GM23248 (cell line): ENCODE measurements at regions not wholly inside any gene's neighbourhood (a gene's known extent, or its start where the extent isn't known, plus 50 kb on each side); places are given as distances from the start of the nearest gene placed in this dataset.

ENCODE experiments used
- DNase-seq: peaks from one replicate; pipeline ENCODE4 v3.0.0-alpha.2; 2015
- H2AFZ ChIP-seq: fragments of 200-600 bp; sonication (generic); 2 replicates; pipeline ENCODE4 v1.6.1; 2016; ENCODE audit warnings: antibody characterized with exemption
- H3F3A ChIP-seq: fragments of 200-600 bp; sonication (generic); 2 replicates; pipeline ENCODE4 v1.6.1; 2016; ENCODE audit warnings: mild to moderate bottlenecking, antibody characterized with exemption, mixed run types; ENCODE audit not compliant: insufficient read depth
- H3K27ac ChIP-seq: fragments of 200-600 bp; sonication (generic); 2 replicates; pipeline ENCODE4 v1.5.1; 2016; ENCODE audit warnings: mild to moderate bottlenecking
- H3K27me3 ChIP-seq: fragments of 200-600 bp; sonication (generic); replicated peaks from 2 replicates; pipeline ENCODE4 v1.6.1; 2016; ENCODE audit warnings: mild to moderate bottlenecking; ENCODE audit not compliant: insufficient read depth
- H3K36me3 ChIP-seq: fragments of 200-600 bp; sonication (generic); 2 replicates; pipeline ENCODE4 v1.6.1; 2016; ENCODE audit warnings: low read depth, mild to moderate bottlenecking
- H3K4me1 ChIP-seq: fragments of 200-600 bp; sonication (generic); 2 replicates; pipeline ENCODE4 v1.6.1; 2016; ENCODE audit warnings: mild to moderate bottlenecking; ENCODE audit not compliant: insufficient read depth
- H3K4me2 ChIP-seq: fragments of 200-600 bp; sonication (generic); one replicate; pipeline ENCODE4 v1.6.1; 2016; ENCODE audit warnings: mild to moderate bottlenecking; ENCODE audit not compliant: unreplicated experiment
- H3K4me3 ChIP-seq: fragments of 200-600 bp; sonication (generic); 2 replicates; pipeline ENCODE4 v1.5.1; 2016; ENCODE audit warnings: mild to moderate bottlenecking
- H3K79me2 ChIP-seq: fragments of 200-600 bp; sonication (generic); 2 replicates; pipeline ENCODE4 v1.6.1; 2016; ENCODE audit warnings: mild to moderate bottlenecking; ENCODE audit not compliant: insufficient read depth
- H3K9ac ChIP-seq: fragments of 200-600 bp; sonication (generic); 2 replicates; pipeline ENCODE4 v1.6.1; 2016; ENCODE audit warnings: mild to moderate bottlenecking
- H3K9me2 ChIP-seq: fragments of 200-600 bp; sonication (generic); 2 replicates; pipeline ENCODE4 v1.6.1; 2016; ENCODE audit warnings: mixed run types, mild to moderate bottlenecking, moderate library complexity; ENCODE audit not compliant: insufficient read depth
- H3K9me3 ChIP-seq: fragments of 200-600 bp; sonication (generic); one replicate; pipeline ENCODE4 v1.6.1; 2017; ENCODE audit warnings: low read depth
- H4K20me1 ChIP-seq: fragments of 200-600 bp; sonication (generic); 2 replicates; pipeline ENCODE4 v1.6.0; 2016; ENCODE audit not compliant: insufficient read depth
- EZH2 ChIP-seq: fragments of 200-600 bp; sonication (generic); IDR thresholded peaks from 2 replicates; pipeline ENCODE4 v1.6.1; 2018; ENCODE audit warnings: antibody characterized with exemption, mild to moderate bottlenecking; ENCODE audit not compliant: insufficient read depth, poor library complexity, severe bottlenecking
- EZH2phosphoT487 ChIP-seq: fragments of 200-600 bp; sonication (generic); IDR thresholded peaks from 2 replicates; pipeline ENCODE4 v1.6.1; 2018; ENCODE audit warnings: antibody characterized with exemption, moderate library complexity, mild to moderate bottlenecking, low read depth; ENCODE audit not compliant: insufficient read depth
- WGBS, 2 experiments: methylation state at CpG; one replicate each; pipeline ENCODE4 v1.1.6; 2015 to 2017; ENCODE audit warnings: low lambda C conversion rate in 2 of 2, low coverage in 1 of 2; ENCODE audit errors: missing lambda C conversion rate in 2 of 2; 5-methylcytosine and 5-hydroxymethylcytosine counted together
- in situ Hi-C: fragments of 300-500 bp; cut with MboI; formaldehyde crosslinking; loops from 2 replicates; pipeline ENCODE4 v1.15.0; 2020

- Histone ChIP-seq H3K4me2 (no peak overlapping the region), H3F3A (no peaks in the 10 kb centered on the region), H3K36me3 (no peaks in the 10 kb centered on the region), H3K4me3 (no peak overlapping the region), H3K9ac (no peak overlapping the region), H3K9me3 (no peaks in the 10 kb centered on the region), H3K9me2 (no peaks in the 10 kb centered on the region), H4K20me1 (no peaks in the 10 kb centered on the region), H2AFZ (no peak overlapping the region), H3K79me2 (no peaks in the 10 kb centered on the region), H3K27me3 (peaks cover 13% of the 10 kb centered on the region), H3K4me1 (no peaks in the 10 kb centered on the region), H3K27ac (no peak overlapping the region)
- 21 to 22% methylated on average over 3 of the region's 3 CpGs for WGBS, 2 experiments
- DNase-seq, result no peak
- in situ Hi-C loops, result no loop called here
- no peak for TF ChIP-seq EZH2
- no peak for TF ChIP-seq EZH2phosphoT487
These were observed 407.4 kb downstream of the DMAC1 start for GRCh38 chr9:7392148-7392547.

- H3K36me3 ChIP-seq, result no peaks in the 10 kb centered on the region
- no peak for TF ChIP-seq EZH2phosphoT487
- no peak for TF ChIP-seq EZH2
- H3K27ac ChIP-seq, result no peak overlapping the region
- H3K4me2 ChIP-seq, result no peak overlapping the region
- H3K4me3 ChIP-seq, result no peak overlapping the region
- no peaks in the 10 kb centered on the region for H3K9me3 ChIP-seq
- H3K79me2 ChIP-seq, result no peaks in the 10 kb centered on the region
- no peaks in the 10 kb centered on the region for H3K9me2 ChIP-seq
- in situ Hi-C loops, result no loop called here
- no peak for DNase-seq
- peaks cover 13% of the 10 kb centered on the region for H3K27me3 ChIP-seq
- no peak overlapping the region for H2AFZ ChIP-seq
- no peaks in the 10 kb centered on the region for H3F3A ChIP-seq
- no peaks in the 10 kb centered on the region for H3K4me1 ChIP-seq
- 33 to 35% methylated on average over 1 of the region's 1 CpG for WGBS, 2 experiments
- no peaks in the 10 kb centered on the region for H4K20me1 ChIP-seq
- H3K9ac ChIP-seq, result no peak overlapping the region
These were observed 410.8 kb downstream of the DMAC1 start for GRCh38 chr9:7388755-7389154.

- no peaks in the 10 kb centered on the region for H3K9me2 ChIP-seq
- DNase-seq, result no peak
- no peak for TF ChIP-seq EZH2phosphoT487
- TF ChIP-seq EZH2, result no peak
- no peaks in the 10 kb centered on the region for H3K36me3 ChIP-seq
- no peaks in the 10 kb centered on the region for H3K4me1 ChIP-seq
- 10% methylated on average over 5 of the region's 5 CpGs for WGBS, 2 experiments
- H3F3A ChIP-seq, result no peaks in the 10 kb centered on the region
- H3K4me3 ChIP-seq, result no peak overlapping the region
- peaks cover 8% of the 10 kb centered on the region for H3K27me3 ChIP-seq
- no peaks in the 10 kb centered on the region for H3K79me2 ChIP-seq
- no peak overlapping the region for H2AFZ ChIP-seq
- no peak overlapping the region for H3K4me2 ChIP-seq
- in situ Hi-C loops, result no loop called here
- no peak overlapping the region for H3K27ac ChIP-seq
- no peak overlapping the region for H3K9ac ChIP-seq
- H3K9me3 ChIP-seq, result no peaks in the 10 kb centered on the region
- H4K20me1 ChIP-seq, result no peaks in the 10 kb centered on the region
These were observed 411.7 kb downstream of the DMAC1 start for GRCh38 chr9:7387840-7388239.

GRCh38 chr9:7382304-7382703, 417.3 kb downstream of the DMAC1 start:
- H3K9ac ChIP-seq, result no peak overlapping the region
- H3F3A ChIP-seq, result no peaks in the 10 kb centered on the region
- H3K79me2 ChIP-seq, result no peaks in the 10 kb centered on the region
- no peak for DNase-seq
- H3K27me3 ChIP-seq, result no peaks in the 10 kb centered on the region; the same call in 1 of the 2 replicates
- in situ Hi-C loops, result no loop called here
- TF ChIP-seq EZH2phosphoT487 (no peak), EZH2 (no peak)
- no peaks in the 10 kb centered on the region for H3K9me3 ChIP-seq
- 15 to 19% methylated on average over 3 of the region's 3 CpGs for WGBS, 2 experiments
- H3K9me2 ChIP-seq, result no peaks in the 10 kb centered on the region
- no peak overlapping the region for H2AFZ ChIP-seq
- H4K20me1 ChIP-seq, result no peaks in the 10 kb centered on the region
- H3K4me2 ChIP-seq, result no peak overlapping the region
- H3K36me3 ChIP-seq, result no peaks in the 10 kb centered on the region
- no peak overlapping the region for H3K4me3 ChIP-seq
- no peaks in the 10 kb centered on the region for H3K4me1 ChIP-seq
- H3K27ac ChIP-seq, result no peak overlapping the region

GRCh38 chr9:7377489-7377888, 422.1 kb downstream of the DMAC1 start:
- Histone ChIP-seq H3K4me1 (no peaks in the 10 kb centered on the region), H3K27me3 (no peaks in the 10 kb centered on the region), H3K9me2 (no peaks in the 10 kb centered on the region), H3K27ac (no peak overlapping the region), H3K36me3 (no peaks in the 10 kb centered on the region), H2AFZ (no peak overlapping the region), H3K79me2 (no peaks in the 10 kb centered on the region), H3F3A (no peaks in the 10 kb centered on the region), H3K4me3 (no peak overlapping the region), H4K20me1 (no peaks in the 10 kb centered on the region), H3K9ac (no peak overlapping the region), H3K9me3 (no peaks in the 10 kb centered on the region), H3K4me2 (no peak overlapping the region)
- 4 to 11% methylated on average over 2 of the region's 2 CpGs for WGBS, 2 experiments
- no peak for DNase-seq
- in situ Hi-C loops, result no loop called here
- TF ChIP-seq EZH2, result no peak
- no peak for TF ChIP-seq EZH2phosphoT487
